T-helper 1 cell treated with Interleukin-12 subunit alpha and Interleukin-12 subunit beta and Interleukin-4 antibody, amounts not matched to agents 30 μg/mL and 1 μg/mL, for 36 hours (primary cell): ENCODE measurements at regions not wholly inside any gene's neighbourhood (a gene's known extent, or its start where the extent isn't known, plus 50 kb on each side); places are given as distances from the start of the nearest gene placed in this dataset.

Experiments used
- H3K27ac Mint-ChIP-seq: one replicate; pipeline ENCODE4 v1.8.0; 2021; ENCODE audit warnings: mild to moderate bottlenecking, mixed read lengths
- H3K27me3 Mint-ChIP-seq: one replicate; pipeline ENCODE4 v1.8.0; 2021; ENCODE audit warnings: low read depth, mixed read lengths
- H3K36me3 Mint-ChIP-seq: one replicate; pipeline ENCODE4 v1.8.0; 2021; ENCODE audit warnings: low read depth, mixed read lengths
- H3K4me1 Mint-ChIP-seq: one replicate; pipeline ENCODE4 v1.8.0; 2021; ENCODE audit warnings: low read depth, mixed read lengths
- H3K4me3 Mint-ChIP-seq: one replicate; pipeline ENCODE4 v1.8.0; 2021; ENCODE audit warnings: mild to moderate bottlenecking, moderate library complexity, mixed read lengths
- H3K9me3 Mint-ChIP-seq: one replicate; pipeline ENCODE4 v1.8.0; 2021; ENCODE audit warnings: mixed read lengths

DNA sequence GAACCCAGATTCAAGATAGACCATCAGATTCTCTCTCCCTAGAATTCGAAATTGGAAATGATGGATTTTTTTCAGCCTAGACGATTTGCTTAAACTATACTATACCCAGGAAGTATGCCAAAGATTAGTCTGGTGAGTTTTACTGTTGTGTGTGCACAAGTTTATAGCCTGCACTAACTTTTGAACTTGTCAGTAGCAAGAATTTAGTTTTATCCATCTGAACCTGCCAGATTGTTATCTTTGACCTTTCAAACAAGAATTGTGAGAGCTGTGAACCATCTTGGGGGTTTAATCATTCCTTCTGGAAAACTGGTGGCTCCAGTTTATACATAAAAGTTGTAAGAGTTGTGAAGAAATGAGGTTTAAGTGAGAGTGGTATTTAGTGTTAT lies 243.5 kb upstream of the DAAM1 start:
- Mint-ChIP-seq H3K27ac (no peak overlapping the region), H3K4me1 (no peaks in the 10 kb centered on the region)

DNA sequence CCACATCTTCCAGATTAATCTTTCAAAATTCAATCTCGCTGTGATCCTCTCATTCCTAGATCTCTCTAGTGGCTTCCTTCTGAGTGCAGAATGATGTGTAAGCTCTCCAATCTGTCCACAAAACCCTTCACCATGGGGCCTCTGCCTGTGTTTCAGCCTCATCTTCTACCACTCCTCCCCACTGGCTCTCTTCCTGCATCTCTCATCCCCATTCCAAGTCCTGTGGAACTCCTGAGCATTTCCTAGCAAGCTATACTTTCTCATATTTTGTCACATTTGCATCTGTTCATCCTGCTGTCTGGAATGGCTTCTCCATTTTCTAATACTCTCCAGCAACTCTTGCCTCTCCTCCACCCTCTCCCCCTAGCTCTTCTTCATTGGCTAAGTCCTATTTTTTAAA lies 242.0 kb upstream of the DAAM1 start:
- H3K4me1 Mint-ChIP-seq: no peaks in the 10 kb centered on the region
- H3K9me3 Mint-ChIP-seq: no peaks in the 10 kb centered on the region
- no peak overlapping the region for H3K27ac Mint-ChIP-seq
- H3K27me3 Mint-ChIP-seq: peaks cover 6% of the 10 kb centered on the region
- no peak overlapping the region for H3K4me3 Mint-ChIP-seq
- no peaks in the 10 kb centered on the region for H3K36me3 Mint-ChIP-seq

More for the DNA sequence above, 243.5 kb upstream of the DAAM1 start:
- Mint-ChIP-seq H3K27me3 (peaks cover 6% of the 10 kb centered on the region), H3K36me3 (no peaks in the 10 kb centered on the region), H3K4me3 (no peak overlapping the region), H3K9me3 (no peaks in the 10 kb centered on the region)

DNA sequence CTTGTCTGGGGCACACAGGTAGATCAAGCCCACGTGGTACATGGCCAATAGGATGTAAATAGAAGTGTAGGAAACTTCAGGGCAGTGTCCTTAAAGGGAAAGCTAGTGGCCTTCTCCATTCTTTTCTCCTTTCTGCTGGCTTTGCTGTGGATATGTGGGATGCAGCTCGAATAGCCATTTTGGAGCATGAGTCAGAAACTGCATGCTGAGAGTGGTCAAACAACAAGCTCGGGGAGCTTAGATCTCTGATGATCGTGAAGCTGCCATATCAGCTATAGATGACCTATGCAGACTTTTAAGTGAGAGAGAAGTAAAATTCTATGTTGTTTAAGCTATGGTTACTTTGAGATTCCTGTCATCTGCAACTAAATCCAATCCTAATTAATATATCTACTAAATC lies 241.3 kb upstream of the DAAM1 start:
- no peaks in the 10 kb centered on the region for H3K36me3 Mint-ChIP-seq
- H3K4me1 Mint-ChIP-seq: no peaks in the 10 kb centered on the region
- H3K27ac Mint-ChIP-seq: no peak overlapping the region
- H3K27me3 Mint-ChIP-seq: peaks cover 10% of the 10 kb centered on the region
- no peaks in the 10 kb centered on the region for H3K9me3 Mint-ChIP-seq
- H3K4me3 Mint-ChIP-seq: no peak overlapping the region

DNA sequence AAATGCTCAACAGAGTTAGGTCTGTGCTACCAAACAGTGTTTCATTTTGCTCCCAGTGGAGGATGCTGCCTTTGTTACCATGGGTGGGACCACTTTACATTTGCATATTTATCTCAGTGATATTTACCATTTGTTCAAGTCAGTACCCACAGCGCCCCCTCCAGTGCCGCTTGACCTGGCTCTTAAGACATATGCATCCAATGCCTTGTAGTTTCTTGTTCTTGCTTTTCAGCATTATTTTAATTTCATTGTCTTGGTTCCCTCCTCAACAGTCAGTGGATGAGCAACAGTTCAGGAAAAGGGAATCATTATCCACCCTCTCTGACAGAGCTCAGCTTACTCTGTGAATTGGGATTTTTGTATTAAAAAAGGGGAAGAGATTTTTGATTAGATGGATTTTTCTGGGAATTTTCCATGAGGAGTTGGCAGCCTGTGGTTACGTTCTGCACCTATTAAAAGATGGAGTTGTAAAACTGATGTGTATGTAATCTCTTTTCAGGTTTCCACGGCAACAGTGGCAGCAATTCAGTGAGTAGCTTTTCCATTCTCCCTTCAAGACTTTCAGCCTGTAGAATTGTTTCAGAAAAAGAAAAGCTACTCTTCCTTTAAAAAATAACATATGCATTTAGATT lies 240.5 kb upstream of the DAAM1 start:
- Mint-ChIP-seq H3K27ac (no peak overlapping the region), H3K4me1 (no peaks in the 10 kb centered on the region), H3K27me3 (peaks cover 10% of the 10 kb centered on the region), H3K4me3 (no peak overlapping the region), H3K36me3 (no peaks in the 10 kb centered on the region), H3K9me3 (no peaks in the 10 kb centered on the region)

DNA sequence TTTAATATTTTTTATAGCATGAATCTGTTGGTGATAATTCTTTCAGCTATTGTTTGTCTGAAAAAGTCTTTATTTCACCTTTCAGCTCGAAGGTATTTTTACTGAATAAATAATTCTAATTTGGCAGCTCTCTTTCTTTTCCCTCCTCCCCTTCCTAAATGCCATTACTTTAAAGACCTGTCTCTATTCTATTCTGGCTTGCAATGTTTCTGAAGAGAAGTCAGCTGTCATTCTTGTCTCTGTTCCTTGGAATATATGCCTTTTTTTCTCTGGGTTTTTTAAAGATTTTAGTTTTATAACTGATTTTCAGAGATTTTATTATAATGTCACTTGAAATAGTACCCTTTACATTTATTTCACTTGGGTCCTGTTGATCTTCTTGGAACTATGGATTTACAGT lies 237.9 kb upstream of the DAAM1 start:
- Mint-ChIP-seq H3K36me3 (no peaks in the 10 kb centered on the region), H3K4me1 (no peaks in the 10 kb centered on the region), H3K27ac (no peak overlapping the region), H3K9me3 (no peaks in the 10 kb centered on the region), H3K27me3 (peaks cover 19% of the 10 kb centered on the region), H3K4me3 (no peak overlapping the region)

DNA sequence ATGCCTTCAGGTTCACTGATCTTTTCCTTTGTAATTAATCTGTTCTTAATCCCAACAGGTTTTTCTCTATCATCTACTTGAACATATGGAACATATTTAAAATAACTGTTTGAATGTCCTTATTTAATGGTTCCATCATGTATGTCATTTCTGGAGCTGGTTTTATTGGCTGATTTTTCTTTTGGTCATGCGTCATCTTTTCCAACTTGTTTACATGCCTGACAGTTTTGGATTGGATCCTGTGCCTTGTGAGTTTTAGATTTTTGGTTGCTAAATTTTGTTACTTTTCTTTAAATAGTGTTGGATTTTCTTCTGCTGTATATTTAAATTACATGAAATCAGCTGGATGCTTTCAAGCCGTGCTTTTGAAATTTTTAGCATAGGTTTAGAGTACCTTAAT lies 237.3 kb upstream of the DAAM1 start:
- no peaks in the 10 kb centered on the region for H3K9me3 Mint-ChIP-seq
- peaks cover 23% of the 10 kb centered on the region for H3K27me3 Mint-ChIP-seq
- H3K36me3 Mint-ChIP-seq: no peaks in the 10 kb centered on the region
- no peaks in the 10 kb centered on the region for H3K4me1 Mint-ChIP-seq
- H3K27ac Mint-ChIP-seq: no peak overlapping the region
- no peak overlapping the region for H3K4me3 Mint-ChIP-seq

DNA sequence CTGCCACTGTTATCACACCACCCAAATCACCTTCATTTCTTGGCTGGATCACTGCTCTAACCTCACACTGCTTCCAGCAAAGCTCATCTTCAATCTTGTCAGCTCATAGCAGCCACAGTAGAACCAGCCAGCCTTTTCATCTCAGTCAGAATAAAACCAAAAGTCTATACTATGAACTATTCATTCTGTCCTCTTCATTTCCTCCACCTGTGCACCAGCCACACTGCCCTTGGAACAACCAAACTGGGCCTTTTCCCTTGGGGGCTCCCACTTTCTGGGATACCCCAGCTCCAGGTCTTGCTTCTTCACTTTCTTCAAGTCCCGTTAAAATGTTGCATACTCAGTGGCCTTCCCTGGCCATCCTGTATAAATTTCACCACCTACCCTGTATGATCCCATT lies 234.4 kb upstream of the DAAM1 start:
- peaks cover 2% of the 10 kb centered on the region for H3K4me1 Mint-ChIP-seq
- no peak overlapping the region for H3K27ac Mint-ChIP-seq
- no peak overlapping the region for H3K4me3 Mint-ChIP-seq
- H3K36me3 Mint-ChIP-seq: no peaks in the 10 kb centered on the region
- H3K27me3 Mint-ChIP-seq: peaks cover 20% of the 10 kb centered on the region
- H3K9me3 Mint-ChIP-seq: no peaks in the 10 kb centered on the region

DNA sequence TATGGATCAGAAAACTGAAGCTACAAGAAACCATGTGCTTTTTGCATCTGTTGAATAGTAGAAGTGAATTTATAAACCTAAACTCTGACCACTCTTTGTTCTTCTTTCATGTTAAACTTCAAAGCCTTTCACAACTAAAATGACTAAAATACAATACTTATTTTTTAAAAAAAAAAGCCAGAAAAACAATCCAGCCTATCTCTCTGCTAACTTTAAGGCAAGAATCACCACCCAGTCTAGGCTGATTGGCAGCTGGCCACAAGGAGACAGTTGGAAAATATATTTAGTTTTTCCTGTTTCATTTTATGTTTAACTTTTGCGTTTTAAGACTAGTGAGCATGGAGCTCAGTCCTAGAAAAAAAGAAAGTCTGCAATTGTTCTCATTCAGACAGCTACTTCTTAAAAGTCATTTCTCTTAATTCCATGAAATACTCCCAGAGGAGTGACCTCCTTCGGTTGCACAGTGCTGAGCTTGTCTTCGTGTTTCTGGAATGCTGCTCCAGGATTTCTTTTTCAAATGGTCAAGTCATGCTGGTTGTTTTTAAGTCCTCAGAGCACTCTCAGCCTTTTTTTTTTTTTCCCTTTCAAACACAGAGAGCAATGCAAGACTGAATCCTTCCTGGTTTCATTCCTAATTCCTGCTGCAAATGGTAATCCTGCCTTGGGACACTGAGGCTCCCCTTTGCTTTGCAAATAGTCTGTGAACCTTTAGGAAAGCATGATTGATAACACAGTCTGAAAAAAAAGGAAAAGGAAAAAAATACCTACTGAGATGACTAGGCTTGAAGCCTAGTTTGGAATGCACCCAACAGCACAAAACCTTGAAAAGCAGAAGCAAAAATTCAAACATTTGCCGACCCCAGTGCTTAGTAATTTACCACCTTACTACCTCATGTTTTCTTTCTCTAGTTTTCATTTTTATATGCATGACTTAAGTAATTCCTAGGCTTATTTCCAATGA lies 233.3 kb upstream of the DAAM1 start:
- no peaks in the 10 kb centered on the region for H3K36me3 Mint-ChIP-seq
- no peak overlapping the region for H3K27ac Mint-ChIP-seq
- no peak overlapping the region for H3K4me3 Mint-ChIP-seq
- H3K9me3 Mint-ChIP-seq: no peaks in the 10 kb centered on the region
- peaks cover 20% of the 10 kb centered on the region for H3K27me3 Mint-ChIP-seq
- peaks cover 2% of the 10 kb centered on the region for H3K4me1 Mint-ChIP-seq

DNA sequence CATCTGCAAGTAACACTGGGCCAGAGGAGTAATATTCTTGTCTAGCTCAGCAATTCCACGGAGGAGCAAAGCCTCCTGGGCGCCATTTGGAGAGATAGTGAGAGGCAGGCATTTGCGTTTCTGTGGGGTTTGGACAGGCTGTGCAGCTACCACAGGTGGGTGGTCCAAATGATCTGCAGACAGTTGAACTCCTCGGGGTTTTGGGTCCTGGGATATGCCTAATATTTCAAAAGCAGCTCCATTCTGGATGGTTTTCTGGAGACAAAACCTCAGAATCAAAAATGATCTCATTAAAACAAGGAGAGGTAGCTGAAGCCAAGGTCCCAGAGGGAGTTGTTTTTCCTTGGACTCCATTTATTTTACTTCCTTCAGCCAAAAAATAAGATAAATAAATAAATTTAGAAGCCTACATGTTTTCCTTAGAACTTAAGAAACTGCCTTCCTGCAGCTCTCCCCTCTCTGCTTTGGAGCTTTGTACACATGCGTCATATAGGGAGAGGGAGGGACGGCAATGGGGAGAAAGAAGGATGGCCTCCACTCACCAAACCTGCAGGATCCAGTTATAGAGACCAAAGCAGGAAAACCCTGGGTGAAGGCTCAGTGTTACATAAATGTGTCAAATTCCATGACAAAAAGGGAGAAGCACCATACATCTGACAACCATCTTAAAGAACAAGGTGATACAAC lies 227.3 kb upstream of the DAAM1 start:
- Mint-ChIP-seq H3K27ac (no peak overlapping the region), H3K4me1 (peaks cover 2% of the 10 kb centered on the region), H3K4me3 (no peak overlapping the region), H3K9me3 (no peaks in the 10 kb centered on the region), H3K27me3 (peaks cover 2% of the 10 kb centered on the region), H3K36me3 (no peaks in the 10 kb centered on the region)

DNA sequence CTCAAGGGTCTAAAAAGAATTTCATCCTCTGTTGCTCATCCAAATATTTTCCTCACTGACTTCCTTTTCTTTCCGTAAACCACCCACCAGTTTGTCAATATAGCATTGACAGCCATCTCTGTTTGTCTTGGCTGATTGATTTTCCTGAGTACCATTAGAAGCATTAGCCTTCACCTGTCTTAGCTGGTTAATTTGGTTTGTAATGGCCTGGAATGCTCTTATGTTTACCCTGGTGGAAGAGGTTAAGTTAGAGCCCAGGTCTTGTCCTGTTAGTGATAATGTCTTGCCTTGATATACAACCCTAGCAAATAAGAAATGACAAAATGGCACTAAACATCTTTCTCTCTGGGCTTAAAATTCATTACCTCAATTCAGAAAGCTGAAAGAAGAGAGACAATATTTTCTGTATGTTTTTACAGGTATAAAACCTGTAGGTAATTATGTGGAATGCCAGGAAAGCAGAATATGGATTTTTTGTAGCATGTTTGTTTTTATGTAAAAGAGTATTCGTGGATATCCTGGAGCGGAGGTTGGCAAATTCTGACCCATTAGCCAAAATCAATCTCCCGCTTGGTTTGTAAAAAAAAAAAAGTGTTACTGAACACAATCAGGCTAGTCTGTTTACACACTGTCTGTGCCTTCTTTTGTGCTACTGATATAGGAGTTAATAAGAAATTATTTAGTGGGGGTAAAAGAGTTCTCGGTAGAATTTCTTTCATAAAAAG lies 224.4 kb upstream of the DAAM1 start:
- H3K4me3 Mint-ChIP-seq: no peak overlapping the region
- H3K27me3 Mint-ChIP-seq: no peaks in the 10 kb centered on the region
- H3K27ac Mint-ChIP-seq: no peak overlapping the region
- H3K9me3 Mint-ChIP-seq: no peaks in the 10 kb centered on the region
- H3K4me1 Mint-ChIP-seq: no peaks in the 10 kb centered on the region
- H3K36me3 Mint-ChIP-seq: no peaks in the 10 kb centered on the region

DNA sequence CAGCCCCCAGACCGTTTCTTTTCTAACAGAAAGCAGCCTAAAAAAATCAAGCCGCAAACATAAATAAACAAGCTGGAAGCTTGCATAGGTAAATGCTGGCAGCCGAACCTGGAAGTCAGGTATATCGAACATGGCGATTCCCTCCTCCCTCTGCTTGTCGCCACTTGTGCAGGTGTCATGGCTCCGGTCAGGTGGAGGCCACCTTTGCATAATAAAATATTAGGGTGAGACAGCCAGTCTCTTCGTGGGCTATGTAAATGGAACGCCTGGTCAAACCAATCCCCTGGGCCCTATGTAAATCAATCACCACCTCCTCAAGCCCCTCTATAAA lies 223.9 kb upstream of the DAAM1 start:
- H3K9me3 Mint-ChIP-seq: no peaks in the 10 kb centered on the region
- H3K27me3 Mint-ChIP-seq: no peaks in the 10 kb centered on the region
- no peaks in the 10 kb centered on the region for H3K36me3 Mint-ChIP-seq
- H3K4me1 Mint-ChIP-seq: no peaks in the 10 kb centered on the region
- H3K27ac Mint-ChIP-seq: no peak overlapping the region
- no peak overlapping the region for H3K4me3 Mint-ChIP-seq

DNA sequence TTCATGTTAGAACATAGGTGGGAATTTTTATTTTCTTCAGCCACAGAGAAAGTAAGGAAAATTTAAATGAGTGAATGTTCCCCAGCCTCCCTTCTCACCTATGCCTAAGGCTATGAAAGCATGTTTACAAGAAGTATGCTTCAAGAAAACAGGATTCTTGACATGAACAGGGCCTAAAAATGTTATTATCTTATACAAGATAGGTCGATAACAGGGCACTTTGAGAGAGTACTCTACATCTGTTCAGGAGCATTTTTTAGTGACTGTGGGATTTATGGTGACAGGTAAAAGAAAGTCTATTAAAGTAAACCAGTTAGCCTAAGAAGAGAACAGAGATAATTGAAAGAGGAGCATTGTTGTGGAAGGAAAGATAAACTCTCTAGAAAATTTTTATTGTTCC lies 222.9 kb upstream of the DAAM1 start:
- H3K9me3 Mint-ChIP-seq: no peaks in the 10 kb centered on the region
- no peaks in the 10 kb centered on the region for H3K27me3 Mint-ChIP-seq

DNA sequence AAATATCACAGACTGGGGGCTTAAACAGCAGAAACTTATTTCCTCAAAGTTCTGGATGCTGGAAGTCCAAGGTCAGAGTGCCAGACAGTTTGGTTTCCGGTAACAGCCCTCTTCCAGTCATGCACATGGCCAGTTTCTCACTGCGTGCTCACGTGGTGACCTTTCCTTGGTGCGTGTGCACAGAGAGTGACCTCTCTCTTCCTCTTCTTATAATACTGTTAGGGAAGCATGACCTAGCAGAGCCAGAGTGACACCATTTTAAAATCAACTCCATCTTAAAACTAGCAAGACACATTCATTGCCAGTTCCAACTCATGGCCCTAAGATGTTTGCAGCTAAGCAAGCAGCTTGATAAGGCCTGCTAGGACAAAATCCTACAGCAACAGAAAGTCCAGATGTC lies 221.5 kb upstream of the DAAM1 start:
- Mint-ChIP-seq H3K27me3 (no peaks in the 10 kb centered on the region), H3K4me1 (no peaks in the 10 kb centered on the region), H3K27ac (no peak overlapping the region), H3K9me3 (no peaks in the 10 kb centered on the region), H3K4me3 (no peak overlapping the region), H3K36me3 (no peaks in the 10 kb centered on the region)

More for the DNA sequence above, 222.9 kb upstream of the DAAM1 start:
- Mint-ChIP-seq H3K4me3 (no peak overlapping the region), H3K36me3 (no peaks in the 10 kb centered on the region), H3K27ac (no peak overlapping the region), H3K4me1 (no peaks in the 10 kb centered on the region)

DNA sequence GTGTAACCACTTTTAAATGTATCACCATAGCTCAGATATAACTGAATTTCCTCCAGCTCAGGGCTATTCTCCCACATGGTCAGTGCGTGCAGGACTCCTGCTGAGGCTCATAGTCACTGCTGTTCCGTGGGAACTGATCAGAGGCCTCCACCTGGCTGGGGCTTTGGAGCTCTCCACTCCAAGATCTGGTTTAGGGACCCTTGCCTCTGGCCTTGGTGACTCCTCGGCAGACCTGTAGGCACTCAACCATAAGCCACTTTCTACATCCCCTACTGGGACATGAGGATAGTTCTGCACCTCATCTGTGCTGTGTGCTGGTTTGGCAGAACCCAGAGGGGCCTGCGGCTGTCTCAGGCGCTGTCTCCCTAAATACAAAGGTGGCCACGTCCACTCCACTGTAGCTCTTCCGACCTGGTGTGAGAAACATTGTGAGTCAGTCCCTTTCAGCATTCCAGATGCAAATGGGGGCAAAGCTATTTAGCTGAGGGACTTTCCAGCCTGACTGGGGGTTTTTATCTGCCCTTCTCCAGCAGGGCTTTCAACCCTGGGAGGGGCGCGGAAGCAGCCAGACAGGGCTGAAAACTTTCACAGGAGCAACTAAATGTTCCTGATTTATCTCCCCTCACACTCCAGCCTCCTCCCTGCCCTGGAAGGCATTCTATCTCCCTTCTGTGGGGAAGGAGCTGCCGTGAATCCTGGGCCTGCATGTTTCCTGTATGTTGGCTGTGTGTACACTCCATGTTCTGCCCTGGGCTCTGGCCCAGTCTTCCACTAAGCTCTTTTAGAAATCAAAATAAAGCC lies 218.3 kb upstream of the DAAM1 start:
- Mint-ChIP-seq H3K27ac (no peak overlapping the region), H3K4me3 (no peak overlapping the region), H3K27me3 (no peaks in the 10 kb centered on the region), H3K36me3 (no peaks in the 10 kb centered on the region), H3K4me1 (no peaks in the 10 kb centered on the region), H3K9me3 (no peaks in the 10 kb centered on the region)
